Renal pelvis (tissue), 1 donor: ENCODE measurements at regions not wholly inside any gene's neighbourhood (a gene's known extent, or its start where the extent isn't known, plus 50 kb on each side); places are given as distances from the start of the nearest gene placed in this dataset.

Experiments
- DNase-seq: peaks from one replicate; pipeline ENCODE4 v3.0.0-alpha.2; 2013

GRCh38 chr5:39475159-39475571 is 50.4 kb upstream of the DAB2 start:
- no peak for DNase-seq
